Activated naive CD4-positive, alpha-beta T cell treated with anti-CD3 and anti-CD28 coated beads for 36 hours (primary cell): ENCODE measurements at regions not wholly inside any gene's neighbourhood (a gene's known extent, or its start where the extent isn't known, plus 50 kb on each side); places are given as distances from the start of the nearest gene placed in this dataset.

Source experiments
- CTCF ChIA-PET: fragments of 350-600 bp; sonication (Branson Sonifier 250); formaldehyde crosslinking; loops from one replicate; lab custom pipeline; 2021; ENCODE audit warnings: antibody characterized with exemption; lab: Charles Lee
- DNase-seq: peaks from one replicate; pipeline ENCODE4 v3.0.0-alpha.2; 2020
- H3K27ac Mint-ChIP-seq: one replicate; pipeline ENCODE4 v1.8.0; 2021; ENCODE audit warnings: mild to moderate bottlenecking, mixed read lengths
- H3K27me3 Mint-ChIP-seq: one replicate; pipeline ENCODE4 v1.8.0; 2021; ENCODE audit warnings: low read depth, mixed read lengths
- H3K36me3 Mint-ChIP-seq: one replicate; pipeline ENCODE4 v1.8.0; 2021; ENCODE audit warnings: low read depth, mixed read lengths
- H3K4me1 Mint-ChIP-seq: one replicate; pipeline ENCODE4 v1.8.0; 2021; ENCODE audit warnings: low read depth, mixed read lengths
- H3K4me3 Mint-ChIP-seq: one replicate; pipeline ENCODE4 v1.8.0; 2021; ENCODE audit warnings: mild to moderate bottlenecking, moderate library complexity, mixed read lengths
- H3K9me3 Mint-ChIP-seq: one replicate; pipeline ENCODE4 v1.8.0; 2021; ENCODE audit warnings: mixed read lengths
- intact Hi-C: fragments of 100-400 bp; cut with micrococcal nuclease; formaldehyde crosslinking; loops from one replicate; pipeline ENCODE4 v1.15.1; 2023

GRCh38 chr6:82568290-82568993, 204.8 kb downstream of the TPBG start:
- no peak for DNase-seq
- no peak overlapping the region for H3K27ac Mint-ChIP-seq
- no peak overlapping the region for H3K4me3 Mint-ChIP-seq
- no peaks in the 10 kb centered on the region for H3K27me3 Mint-ChIP-seq
- no peaks in the 10 kb centered on the region for H3K9me3 Mint-ChIP-seq
- no peaks in the 10 kb centered on the region for H3K4me1 Mint-ChIP-seq
- CTCF ChIA-PET: no interaction called here
- H3K36me3 Mint-ChIP-seq: no peaks in the 10 kb centered on the region
- intact Hi-C loops: no loop called here

- CTCF ChIA-PET: interaction anchor here (0.6 kb wide), 1 partner anchor 782 kb away, joined by 5 read pairs; no protein-coding TSS in a partner anchor
- DNase-seq: no peak
- Mint-ChIP-seq H3K4me1 (no peaks in the 10 kb centered on the region), H3K4me3 (no peak overlapping the region), H3K27ac (no peak overlapping the region), H3K36me3 (no peaks in the 10 kb centered on the region), H3K27me3 (no peaks in the 10 kb centered on the region), H3K9me3 (no peaks in the 10 kb centered on the region)
- intact Hi-C loops: no loop called here
Measured at GRCh38 chr6:82569022-82569421, 205.4 kb downstream of the TPBG start.

GRCh38 chr6:82570083-82570482, 206.5 kb downstream of the TPBG start:
- Mint-ChIP-seq H3K36me3 (no peaks in the 10 kb centered on the region), H3K4me1 (no peaks in the 10 kb centered on the region), H3K27me3 (no peaks in the 10 kb centered on the region), H3K4me3 (no peak overlapping the region), H3K9me3 (no peaks in the 10 kb centered on the region), H3K27ac (no peak overlapping the region)
- intact Hi-C loops: no loop called here
- CTCF ChIA-PET: no interaction called here
- no peak for DNase-seq

- Mint-ChIP-seq H3K4me3 (no peak overlapping the region), H3K27ac (no peak overlapping the region), H3K4me1 (no peaks in the 10 kb centered on the region), H3K27me3 (no peaks in the 10 kb centered on the region), H3K9me3 (no peaks in the 10 kb centered on the region), H3K36me3 (no peaks in the 10 kb centered on the region)
- intact Hi-C loops: no loop called here
- CTCF ChIA-PET: interaction anchor here (0.6 kb wide), 1 partner anchor 1657 kb away, joined by 3 read pairs; no protein-coding TSS in a partner anchor
- no peak for DNase-seq
Measured at GRCh38 chr6:82571455-82571854, 207.8 kb downstream of the TPBG start.

- Mint-ChIP-seq H3K27ac (no peak overlapping the region), H3K4me3 (no peak overlapping the region), H3K27me3 (no peaks in the 10 kb centered on the region), H3K9me3 (no peaks in the 10 kb centered on the region), H3K4me1 (no peaks in the 10 kb centered on the region), H3K36me3 (no peaks in the 10 kb centered on the region)
- DNase-seq: no peak
- CTCF ChIA-PET: no interaction called here
- intact Hi-C loops: no loop called here
Measured at GRCh38 chr6:82573254-82573972, 209.8 kb downstream of the TPBG start.

GRCh38 chr6:82576284-82576683, 212.7 kb downstream of the TPBG start:
- no peak for DNase-seq
- no peaks in the 10 kb centered on the region for H3K27me3 Mint-ChIP-seq
- CTCF ChIA-PET: no interaction called here
- intact Hi-C loops: no loop called here
- H3K36me3 Mint-ChIP-seq: no peaks in the 10 kb centered on the region
- H3K4me3 Mint-ChIP-seq: no peak overlapping the region
- H3K27ac Mint-ChIP-seq: no peak overlapping the region
- H3K4me1 Mint-ChIP-seq: no peaks in the 10 kb centered on the region
- H3K9me3 Mint-ChIP-seq: no peaks in the 10 kb centered on the region

GRCh38 chr6:82584194-82584695, 220.6 kb downstream of the TPBG start:
- no peaks in the 10 kb centered on the region for H3K9me3 Mint-ChIP-seq
- DNase-seq: no peak
- intact Hi-C loops: no loop called here
- peaks cover 7% of the 10 kb centered on the region for H3K27me3 Mint-ChIP-seq
- CTCF ChIA-PET: no interaction called here
- H3K4me1 Mint-ChIP-seq: no peaks in the 10 kb centered on the region
- no peak overlapping the region for H3K4me3 Mint-ChIP-seq
- no peaks in the 10 kb centered on the region for H3K36me3 Mint-ChIP-seq
- H3K27ac Mint-ChIP-seq: no peak overlapping the region

GRCh38 chr6:82584856-82585255, 221.2 kb downstream of the TPBG start:
- Mint-ChIP-seq H3K4me3 (no peak overlapping the region), H3K4me1 (no peaks in the 10 kb centered on the region), H3K36me3 (no peaks in the 10 kb centered on the region), H3K27me3 (peaks cover 7% of the 10 kb centered on the region), H3K27ac (no peak overlapping the region), H3K9me3 (no peaks in the 10 kb centered on the region)
- intact Hi-C loops: loop anchor here (5.0 kb wide), 1 partner anchor 333 kb away; no protein-coding TSS in a partner anchor
- CTCF ChIA-PET: no interaction called here
- no peak for DNase-seq

- H3K27ac Mint-ChIP-seq: no peak overlapping the region
Measured at GRCh38 chr6:82588020-82588419, 224.4 kb downstream of the TPBG start.

GRCh38 chr6:82588859-82589412, 225.3 kb downstream of the TPBG start:
- DNase-seq: no peak
- intact Hi-C loops: loop anchor here (1.0 to 5.0 kb wide), 2 partner anchors 319 to 337 kb away; no protein-coding TSS in a partner anchor
- H3K4me1 Mint-ChIP-seq: no peaks in the 10 kb centered on the region
- H3K36me3 Mint-ChIP-seq: no peaks in the 10 kb centered on the region
- H3K9me3 Mint-ChIP-seq: no peaks in the 10 kb centered on the region
- peaks cover 2% of the 10 kb centered on the region for H3K27me3 Mint-ChIP-seq
- no peak overlapping the region for H3K4me3 Mint-ChIP-seq
- no peak overlapping the region for H3K27ac Mint-ChIP-seq
- CTCF ChIA-PET: no interaction called here

More at GRCh38 chr6:82588020-82588419, 224.4 kb downstream of the TPBG start:
- intact Hi-C loops: loop anchor here (5.0 kb wide), 1 partner anchor 336 kb away; no protein-coding TSS in a partner anchor
- H3K36me3 Mint-ChIP-seq: no peaks in the 10 kb centered on the region
- peaks cover 3% of the 10 kb centered on the region for H3K27me3 Mint-ChIP-seq
- no peaks in the 10 kb centered on the region for H3K9me3 Mint-ChIP-seq
- H3K4me3 Mint-ChIP-seq: no peak overlapping the region
- DNase-seq: no peak
- CTCF ChIA-PET: no interaction called here
- no peaks in the 10 kb centered on the region for H3K4me1 Mint-ChIP-seq

- Mint-ChIP-seq H3K27me3 (no peaks in the 10 kb centered on the region), H3K4me3 (no peak overlapping the region), H3K27ac (no peak overlapping the region), H3K36me3 (no peaks in the 10 kb centered on the region), H3K9me3 (no peaks in the 10 kb centered on the region), H3K4me1 (no peaks in the 10 kb centered on the region)
- no peak for DNase-seq
- CTCF ChIA-PET: no interaction called here
- intact Hi-C loops: loop anchor here (1.0 to 5.0 kb wide), 2 partner anchors 319 to 337 kb away; no protein-coding TSS in a partner anchor
Measured at GRCh38 chr6:82589509-82590206, 226.0 kb downstream of the TPBG start.

GRCh38 chr6:82597201-82597600, 233.6 kb downstream of the TPBG start:
- CTCF ChIA-PET: no interaction called here
- H3K4me3 Mint-ChIP-seq: no peak overlapping the region
- intact Hi-C loops: no loop called here
- no peaks in the 10 kb centered on the region for H3K9me3 Mint-ChIP-seq
- no peak overlapping the region for H3K27ac Mint-ChIP-seq
- H3K36me3 Mint-ChIP-seq: no peaks in the 10 kb centered on the region
- peaks cover 6% of the 10 kb centered on the region for H3K27me3 Mint-ChIP-seq
- DNase-seq: no peak
- H3K4me1 Mint-ChIP-seq: no peaks in the 10 kb centered on the region
